H1 (cell line): ENCODE measurements at regions not wholly inside any gene's neighbourhood (a gene's known extent, or its start where the extent isn't known, plus 50 kb on each side); places are given as distances from the start of the nearest gene placed in this dataset.

Experiments
- TF ChIP-seq, protein P1 (sequence below): fragments of 300-600 bp; sonication (generic); IDR thresholded peaks from 2 replicates; pipeline ENCODE4 v1.7.1; 2012; ENCODE audit warnings: low read length, moderate library complexity, mild to moderate bottlenecking, inconsistent platforms; ENCODE audit not compliant: insufficient replicate concordance

DNA sequence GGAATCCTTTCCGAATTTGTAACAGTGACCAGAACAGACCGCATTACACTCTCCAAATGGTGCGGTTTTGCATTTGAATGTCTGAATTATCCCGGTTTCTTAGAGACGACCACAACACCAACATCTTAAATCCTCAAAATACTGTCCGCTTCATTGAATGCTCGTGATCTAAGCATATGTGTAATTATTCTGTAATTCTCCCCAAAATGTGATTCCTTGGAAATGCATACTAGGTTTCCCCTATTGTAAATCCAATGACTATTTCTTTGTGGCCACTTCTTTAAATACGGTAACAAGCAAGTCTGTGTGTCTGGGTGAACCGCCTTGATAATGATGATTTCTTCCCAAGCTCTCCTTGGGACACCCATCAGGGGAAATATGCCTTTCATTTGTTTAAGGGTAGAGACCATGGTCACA lies 87.3 kb upstream of the DBX1 start (continued):
- TF ChIP-seq, protein P1, sequence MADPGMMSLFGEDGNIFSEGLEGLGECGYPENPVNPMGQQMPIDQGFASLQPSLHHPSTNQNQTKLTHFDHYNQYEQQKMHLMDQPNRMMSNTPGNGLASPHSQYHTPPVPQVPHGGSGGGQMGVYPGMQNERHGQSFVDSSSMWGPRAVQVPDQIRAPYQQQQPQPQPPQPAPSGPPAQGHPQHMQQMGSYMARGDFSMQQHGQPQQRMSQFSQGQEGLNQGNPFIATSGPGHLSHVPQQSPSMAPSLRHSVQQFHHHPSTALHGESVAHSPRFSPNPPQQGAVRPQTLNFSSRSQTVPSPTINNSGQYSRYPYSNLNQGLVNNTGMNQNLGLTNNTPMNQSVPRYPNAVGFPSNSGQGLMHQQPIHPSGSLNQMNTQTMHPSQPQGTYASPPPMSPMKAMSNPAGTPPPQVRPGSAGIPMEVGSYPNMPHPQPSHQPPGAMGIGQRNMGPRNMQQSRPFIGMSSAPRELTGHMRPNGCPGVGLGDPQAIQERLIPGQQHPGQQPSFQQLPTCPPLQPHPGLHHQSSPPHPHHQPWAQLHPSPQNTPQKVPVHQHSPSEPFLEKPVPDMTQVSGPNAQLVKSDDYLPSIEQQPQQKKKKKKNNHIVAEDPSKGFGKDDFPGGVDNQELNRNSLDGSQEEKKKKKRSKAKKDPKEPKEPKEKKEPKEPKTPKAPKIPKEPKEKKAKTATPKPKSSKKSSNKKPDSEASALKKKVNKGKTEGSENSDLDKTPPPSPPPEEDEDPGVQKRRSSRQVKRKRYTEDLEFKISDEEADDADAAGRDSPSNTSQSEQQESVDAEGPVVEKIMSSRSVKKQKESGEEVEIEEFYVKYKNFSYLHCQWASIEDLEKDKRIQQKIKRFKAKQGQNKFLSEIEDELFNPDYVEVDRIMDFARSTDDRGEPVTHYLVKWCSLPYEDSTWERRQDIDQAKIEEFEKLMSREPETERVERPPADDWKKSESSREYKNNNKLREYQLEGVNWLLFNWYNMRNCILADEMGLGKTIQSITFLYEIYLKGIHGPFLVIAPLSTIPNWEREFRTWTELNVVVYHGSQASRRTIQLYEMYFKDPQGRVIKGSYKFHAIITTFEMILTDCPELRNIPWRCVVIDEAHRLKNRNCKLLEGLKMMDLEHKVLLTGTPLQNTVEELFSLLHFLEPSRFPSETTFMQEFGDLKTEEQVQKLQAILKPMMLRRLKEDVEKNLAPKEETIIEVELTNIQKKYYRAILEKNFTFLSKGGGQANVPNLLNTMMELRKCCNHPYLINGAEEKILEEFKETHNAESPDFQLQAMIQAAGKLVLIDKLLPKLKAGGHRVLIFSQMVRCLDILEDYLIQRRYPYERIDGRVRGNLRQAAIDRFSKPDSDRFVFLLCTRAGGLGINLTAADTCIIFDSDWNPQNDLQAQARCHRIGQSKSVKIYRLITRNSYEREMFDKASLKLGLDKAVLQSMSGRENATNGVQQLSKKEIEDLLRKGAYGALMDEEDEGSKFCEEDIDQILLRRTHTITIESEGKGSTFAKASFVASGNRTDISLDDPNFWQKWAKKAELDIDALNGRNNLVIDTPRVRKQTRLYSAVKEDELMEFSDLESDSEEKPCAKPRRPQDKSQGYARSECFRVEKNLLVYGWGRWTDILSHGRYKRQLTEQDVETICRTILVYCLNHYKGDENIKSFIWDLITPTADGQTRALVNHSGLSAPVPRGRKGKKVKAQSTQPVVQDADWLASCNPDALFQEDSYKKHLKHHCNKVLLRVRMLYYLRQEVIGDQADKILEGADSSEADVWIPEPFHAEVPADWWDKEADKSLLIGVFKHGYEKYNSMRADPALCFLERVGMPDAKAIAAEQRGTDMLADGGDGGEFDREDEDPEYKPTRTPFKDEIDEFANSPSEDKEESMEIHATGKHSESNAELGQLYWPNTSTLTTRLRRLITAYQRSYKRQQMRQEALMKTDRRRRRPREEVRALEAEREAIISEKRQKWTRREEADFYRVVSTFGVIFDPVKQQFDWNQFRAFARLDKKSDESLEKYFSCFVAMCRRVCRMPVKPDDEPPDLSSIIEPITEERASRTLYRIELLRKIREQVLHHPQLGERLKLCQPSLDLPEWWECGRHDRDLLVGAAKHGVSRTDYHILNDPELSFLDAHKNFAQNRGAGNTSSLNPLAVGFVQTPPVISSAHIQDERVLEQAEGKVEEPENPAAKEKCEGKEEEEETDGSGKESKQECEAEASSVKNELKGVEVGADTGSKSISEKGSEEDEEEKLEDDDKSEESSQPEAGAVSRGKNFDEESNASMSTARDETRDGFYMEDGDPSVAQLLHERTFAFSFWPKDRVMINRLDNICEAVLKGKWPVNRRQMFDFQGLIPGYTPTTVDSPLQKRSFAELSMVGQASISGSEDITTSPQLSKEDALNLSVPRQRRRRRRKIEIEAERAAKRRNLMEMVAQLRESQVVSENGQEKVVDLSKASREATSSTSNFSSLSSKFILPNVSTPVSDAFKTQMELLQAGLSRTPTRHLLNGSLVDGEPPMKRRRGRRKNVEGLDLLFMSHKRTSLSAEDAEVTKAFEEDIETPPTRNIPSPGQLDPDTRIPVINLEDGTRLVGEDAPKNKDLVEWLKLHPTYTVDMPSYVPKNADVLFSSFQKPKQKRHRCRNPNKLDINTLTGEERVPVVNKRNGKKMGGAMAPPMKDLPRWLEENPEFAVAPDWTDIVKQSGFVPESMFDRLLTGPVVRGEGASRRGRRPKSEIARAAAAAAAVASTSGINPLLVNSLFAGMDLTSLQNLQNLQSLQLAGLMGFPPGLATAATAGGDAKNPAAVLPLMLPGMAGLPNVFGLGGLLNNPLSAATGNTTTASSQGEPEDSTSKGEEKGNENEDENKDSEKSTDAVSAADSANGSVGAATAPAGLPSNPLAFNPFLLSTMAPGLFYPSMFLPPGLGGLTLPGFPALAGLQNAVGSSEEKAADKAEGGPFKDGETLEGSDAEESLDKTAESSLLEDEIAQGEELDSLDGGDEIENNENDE, result peak; percentile 93
